H1 (cell line): ENCODE measurements at regions not wholly inside any gene's neighbourhood (a gene's known extent, or its start where the extent isn't known, plus 50 kb on each side); places are given as distances from the start of the nearest gene placed in this dataset.

Source experiments
- CEBPB ChIP-seq: IDR thresholded peaks from 2 replicates; pipeline ENCODE4 v1.6.1; 2012; ENCODE audit warnings: low read depth, low read length
- EZH2 ChIP-seq: fragments of 200-600 bp; sonication (generic); IDR thresholded peaks from 2 replicates; pipeline ENCODE4 v1.7.1; 2012; ENCODE audit warnings: low read depth, mild to moderate bottlenecking, moderate library complexity, low read length, inconsistent platforms; ENCODE audit not compliant: severe bottlenecking
- POLR2A ChIP-seq, 2 experiments: IDR thresholded peaks; 1 replicate in 1 of 2; 2 replicates in 1 of 2; pipeline ENCODE4 v1.6.1; 2011; ENCODE audit warnings: low read depth in 2 of 2, low read length in 2 of 2, mild to moderate bottlenecking in 2 of 2; ENCODE audit errors: control extremely low read depth in 1 of 2
- POLR2AphosphoS5 ChIP-seq: IDR thresholded peaks from 2 replicates; pipeline ENCODE4 v1.6.1; 2011; ENCODE audit warnings: low read depth, low read length
- SIN3A ChIP-seq, 2 experiments: IDR thresholded peaks in 1 of 2; conservative IDR thresholded peaks in 1 of 2; 2 replicates each; pipeline ENCODE4 v1.6.1; 2011 to 2012; ENCODE audit warnings: low read length in 2 of 2, improper control_type of control experiment in 1 of 2, low read depth in 1 of 2, mild to moderate bottlenecking in 1 of 2
- SIRT6 ChIP-seq: IDR thresholded peaks from one replicate; pipeline ENCODE4 v1.7.1; 2012; ENCODE audit warnings: low read length, inconsistent platforms
- TEAD4 ChIP-seq: IDR thresholded peaks from 2 replicates; pipeline ENCODE4 v1.6.1; 2012; ENCODE audit warnings: low read depth, low read length, inconsistent platforms, mixed read lengths
- ZNF274 ChIP-seq: IDR thresholded peaks from 2 replicates; pipeline ENCODE4 v1.7.0; 2012; ENCODE audit warnings: low read length, borderline replicate concordance; ENCODE audit errors: extremely low read depth
- TF ChIP-seq, protein P1 (sequence below), 3 experiments: IDR thresholded peaks; 1 replicate in 2 of 3; 2 replicates in 1 of 3; pipeline versions ENCODE4 v1.5.1 to v1.6.1; 2011; ENCODE audit warnings: low read length in 3 of 3, mild to moderate bottlenecking in 3 of 3, inconsistent platforms in 2 of 3, low read depth in 1 of 3, moderate library complexity in 1 of 3; ENCODE audit not compliant: insufficient read depth in 1 of 3; ENCODE audit errors: control extremely low read depth in 1 of 3
- TF ChIP-seq, protein P2 (sequence below): IDR thresholded peaks from 2 replicates; pipeline ENCODE4 v1.6.1; 2011; ENCODE audit warnings: low read length, improper control_type of control experiment

DNA sequence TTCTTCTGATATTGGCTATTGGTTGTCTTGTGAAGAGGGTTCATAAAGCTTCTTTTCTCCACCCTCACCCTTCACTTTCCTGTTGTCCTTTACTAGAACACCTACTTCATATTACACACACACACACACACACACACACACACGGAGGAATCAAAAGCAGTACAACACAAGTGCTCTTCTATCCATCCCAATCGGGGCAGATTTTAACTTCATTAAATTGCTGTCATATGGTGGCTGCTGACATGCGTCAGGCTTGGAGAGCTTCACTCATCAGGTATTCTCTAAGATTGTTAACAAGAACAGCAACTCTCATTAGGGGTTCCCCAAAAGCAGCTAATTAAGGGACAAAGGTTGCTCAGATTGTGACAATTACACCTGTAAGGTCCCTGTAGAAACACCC lies 239.1 kb upstream of the MEIS2 start:
- TF ChIP-seq, protein P1, sequence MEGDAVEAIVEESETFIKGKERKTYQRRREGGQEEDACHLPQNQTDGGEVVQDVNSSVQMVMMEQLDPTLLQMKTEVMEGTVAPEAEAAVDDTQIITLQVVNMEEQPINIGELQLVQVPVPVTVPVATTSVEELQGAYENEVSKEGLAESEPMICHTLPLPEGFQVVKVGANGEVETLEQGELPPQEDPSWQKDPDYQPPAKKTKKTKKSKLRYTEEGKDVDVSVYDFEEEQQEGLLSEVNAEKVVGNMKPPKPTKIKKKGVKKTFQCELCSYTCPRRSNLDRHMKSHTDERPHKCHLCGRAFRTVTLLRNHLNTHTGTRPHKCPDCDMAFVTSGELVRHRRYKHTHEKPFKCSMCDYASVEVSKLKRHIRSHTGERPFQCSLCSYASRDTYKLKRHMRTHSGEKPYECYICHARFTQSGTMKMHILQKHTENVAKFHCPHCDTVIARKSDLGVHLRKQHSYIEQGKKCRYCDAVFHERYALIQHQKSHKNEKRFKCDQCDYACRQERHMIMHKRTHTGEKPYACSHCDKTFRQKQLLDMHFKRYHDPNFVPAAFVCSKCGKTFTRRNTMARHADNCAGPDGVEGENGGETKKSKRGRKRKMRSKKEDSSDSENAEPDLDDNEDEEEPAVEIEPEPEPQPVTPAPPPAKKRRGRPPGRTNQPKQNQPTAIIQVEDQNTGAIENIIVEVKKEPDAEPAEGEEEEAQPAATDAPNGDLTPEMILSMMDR (IDR thresholded peaks at IDR 0.05; ENCODE audit: control extremely low read depth in 1 of 3, insufficient read depth in 1 of 3, low read depth in 1 of 3, low read length in 3 of 3): no peak
- TF ChIP-seq ZNF274 (no peak), EZH2 (no peak), CEBPB (no peak), TEAD4 (no peak), POLR2AphosphoS5 (no peak), POLR2A (IDR thresholded peaks at IDR 0.05; ENCODE audit: control extremely low read depth in 1 of 2, low read depth in 2 of 2, low read length in 2 of 2) (no peak), SIN3A (conservative IDR thresholded peaks at IDR 0.05 in 1 of 2, IDR thresholded peaks at IDR 0.05 in 1 of 2; ENCODE audit: low read depth in 1 of 2, low read length in 2 of 2) (no peak), SIRT6 (no peak)
- TF ChIP-seq, protein P2, sequence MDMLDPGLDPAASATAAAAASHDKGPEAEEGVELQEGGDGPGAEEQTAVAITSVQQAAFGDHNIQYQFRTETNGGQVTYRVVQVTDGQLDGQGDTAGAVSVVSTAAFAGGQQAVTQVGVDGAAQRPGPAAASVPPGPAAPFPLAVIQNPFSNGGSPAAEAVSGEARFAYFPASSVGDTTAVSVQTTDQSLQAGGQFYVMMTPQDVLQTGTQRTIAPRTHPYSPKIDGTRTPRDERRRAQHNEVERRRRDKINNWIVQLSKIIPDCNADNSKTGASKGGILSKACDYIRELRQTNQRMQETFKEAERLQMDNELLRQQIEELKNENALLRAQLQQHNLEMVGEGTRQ: no peak
